Panc1 (cell line): ENCODE measurements at regions not wholly inside any gene's neighbourhood (a gene's known extent, or its start where the extent isn't known, plus 50 kb on each side); places are given as distances from the start of the nearest gene placed in this dataset.

Experiments
- ATAC-seq: fragments of 200-7000 bp; cut with Tn5 transposase; 2 replicates; pipeline ENCODE4 v1.9.1; 2020; ENCODE audit warnings: mild to moderate bottlenecking, moderate library complexity
- BruUV-seq: library from RNA; stranded (reverse); fragments of 400-500 nt; replicated peaks from 2 replicates; lab custom pipeline; 2021; lab: Mats Ljungman, UMichigan
- CTCF ChIA-PET: fragments of 300-600 bp; sonication (Branson Sonifier 250); formaldehyde crosslinking; loops from one replicate; lab custom pipeline; 2022; ENCODE audit warnings: antibody characterized with exemption; lab: Charles Lee
- POLR2A ChIA-PET: fragments of 300-600 bp; sonication (Branson Sonifier 250); formaldehyde crosslinking; loops from one replicate; lab custom pipeline; 2022; ENCODE audit warnings: antibody characterized with exemption; lab: Charles Lee
- DNase-seq: peaks from one replicate; pipeline ENCODE4 v3.0.0-alpha.2; 2010; ENCODE audit warnings: low read depth, low spot score
- H3K27ac ChIP-seq: 2 replicates; pipeline ENCODE4 v1.5.1; 2011; ENCODE audit warnings: mild to moderate bottlenecking, low read length, inconsistent platforms
- H3K27me3 ChIP-seq: fragments of 200-500 bp; sonication (Bioruptor generic); 2 replicates; pipeline ENCODE4 v1.6.0; 2014; ENCODE audit warnings: low read length, inconsistent platforms; ENCODE audit not compliant: control insufficient read depth, insufficient read depth
- H3K36me3 ChIP-seq: fragments of 200-500 bp; sonication (Bioruptor generic); 2 replicates; pipeline ENCODE4 v1.5.1; 2014; ENCODE audit warnings: inconsistent platforms, mild to moderate bottlenecking, low read length, moderate library complexity; ENCODE audit not compliant: control insufficient read depth, insufficient read depth
- H3K4me1 ChIP-seq: 2 replicates; pipeline ENCODE4 v1.5.1; 2011; ENCODE audit warnings: inconsistent platforms, mild to moderate bottlenecking, low read length, moderate library complexity; ENCODE audit not compliant: control insufficient read depth, insufficient read depth
- H3K4me3 ChIP-seq, 2 experiments: 2 replicates each; pipeline ENCODE4 v1.5.1; 2011 to 2012; ENCODE audit warnings: low read depth in 2 of 2, low read length in 2 of 2, mild to moderate bottlenecking in 2 of 2, inconsistent platforms in 1 of 2, moderate library complexity in 1 of 2
- H3K9me3 ChIP-seq: fragments of 200-500 bp; sonication (Bioruptor generic); 2 replicates; pipeline ENCODE4 v1.5.1; 2014; ENCODE audit warnings: low read depth, mild to moderate bottlenecking, inconsistent platforms, low read length, moderate library complexity; ENCODE audit not compliant: control insufficient read depth, insufficient read depth
- CTCF ChIP-seq: fragments of 450-650 bp; IDR thresholded peaks from 2 replicates; pipeline ENCODE4 v1.5.1; 2017; ENCODE audit warnings: mild to moderate bottlenecking
- POLR2AphosphoS5 ChIP-seq: IDR thresholded peaks from 2 replicates; pipeline ENCODE4 v1.6.1; 2012; ENCODE audit warnings: mild to moderate bottlenecking, low read depth, low read length, moderate library complexity
- REST ChIP-seq, 2 experiments: IDR thresholded peaks; 2 replicates each; pipeline ENCODE4 v1.6.1; 2011 to 2012; ENCODE audit warnings: low read depth in 2 of 2, control low read depth in 1 of 2, low read length in 1 of 2, mild to moderate bottlenecking in 1 of 2, moderate library complexity in 1 of 2; ENCODE audit not compliant: insufficient read depth in 1 of 2
- SIN3A ChIP-seq: IDR thresholded peaks from 2 replicates; pipeline ENCODE4 v1.6.1; 2012; ENCODE audit warnings: low read depth, mild to moderate bottlenecking, low read length, moderate library complexity, borderline replicate concordance; ENCODE audit not compliant: insufficient read depth
- TCF7L2 ChIP-seq: IDR thresholded peaks from 2 replicates; pipeline ENCODE4 v1.6.1; 2011; ENCODE audit warnings: mild to moderate bottlenecking, low read depth, low read length, inconsistent platforms
- in situ Hi-C: cut with HindIII; loops from 2 replicates; pipeline ENCODE4 v1.10.0; 2016; ENCODE audit warnings: low sequenced_read_pairs, low pct_unique_long_range_greater_than_20kb
- intact Hi-C: fragments of 100-400 bp; cut with micrococcal nuclease; formaldehyde crosslinking; loops from one replicate; pipeline ENCODE4 v1.10.0; 2022; ENCODE audit not compliant: unreplicated experiment

GRCh38 chr3:106305127-106305526 is 436.3 kb upstream of the CBLB start:
- DNase-seq: no peak
- H3K4me1 ChIP-seq: no peaks in the 10 kb centered on the region
- no peak overlapping the region for H3K4me3 ChIP-seq
- no peak for ATAC-seq
- in situ Hi-C loops: no loop called here
- no peaks in the 10 kb centered on the region for H3K27me3 ChIP-seq
- H3K9me3 ChIP-seq: no peaks in the 10 kb centered on the region; the same call in 1 of the 2 replicates
- no peak for TF ChIP-seq POLR2AphosphoS5
- TF ChIP-seq SIN3A: no peak
- no peak for TF ChIP-seq REST (IDR thresholded peaks at IDR 0.05; ENCODE audit: insufficient read depth in 1 of 2, low read depth in 2 of 2, low read length in 1 of 2)
- no peak for TF ChIP-seq CTCF
- TF ChIP-seq TCF7L2: no peak
- H3K36me3 ChIP-seq: no peaks in the 10 kb centered on the region
- CTCF ChIA-PET: no interaction called here
- H3K27ac ChIP-seq: no peak overlapping the region
- intact Hi-C loops: no loop called here
- BruUV-seq: no TSS peak
- POLR2A ChIA-PET: interaction anchor here (0.6 kb wide), 1 partner anchor 127 kb away, joined by 3 read pairs; no protein-coding TSS in a partner anchor

GRCh38 chr3:106305882-106306435 is 437.1 kb upstream of the CBLB start:
- Histone ChIP-seq H3K27ac (no peak overlapping the region), H3K36me3 (no peaks in the 10 kb centered on the region), H3K4me3 (no peak overlapping the region), H3K9me3 (no peaks in the 10 kb centered on the region; the same call in 1 of the 2 replicates), H3K4me1 (no peaks in the 10 kb centered on the region), H3K27me3 (no peaks in the 10 kb centered on the region)
- intact Hi-C loops (no loop called here), in situ Hi-C loops (no loop called here)
- ATAC-seq (no peak), DNase-seq (no peak)
- no TSS peak for BruUV-seq
- ChIA-PET POLR2A (interaction anchor here (0.5 kb wide), 1 partner anchor 477 kb away, joined by 3 read pairs; no protein-coding TSS in a partner anchor), CTCF (no interaction called here)
- TF ChIP-seq POLR2AphosphoS5: no peak
- no peak for TF ChIP-seq CTCF
- no peak for TF ChIP-seq SIN3A
- TF ChIP-seq REST (IDR thresholded peaks at IDR 0.05; ENCODE audit: insufficient read depth in 1 of 2, low read depth in 2 of 2, low read length in 1 of 2): no peak
- TF ChIP-seq TCF7L2: no peak
